Astrocyte of the cerebellum (primary cell): ENCODE measurements at regions not wholly inside any gene's neighbourhood (a gene's known extent, or its start where the extent isn't known, plus 50 kb on each side); places are given as distances from the start of the nearest gene placed in this dataset.

Experiments
- DNase-seq: peaks from one replicate; pipeline ENCODE4 v3.0.0-alpha.2; 2011; ENCODE audit warnings: low read depth
- H3K4me3 ChIP-seq: 2 replicates; pipeline ENCODE4 v1.5.1; 2011; ENCODE audit warnings: mild to moderate bottlenecking, low read depth, low read length, moderate library complexity
- in situ Hi-C: cut with HindIII; loops from 2 replicates; pipeline ENCODE4 v1.10.0; 2017; ENCODE audit warnings: low sequenced_read_pairs
- TF ChIP-seq, protein P1 (sequence below): IDR thresholded peaks from 2 replicates; pipeline ENCODE4 v1.5.1; 2012; ENCODE audit warnings: low read length, low read depth, moderate library complexity, mild to moderate bottlenecking; ENCODE audit errors: missing control alignments

DNA sequence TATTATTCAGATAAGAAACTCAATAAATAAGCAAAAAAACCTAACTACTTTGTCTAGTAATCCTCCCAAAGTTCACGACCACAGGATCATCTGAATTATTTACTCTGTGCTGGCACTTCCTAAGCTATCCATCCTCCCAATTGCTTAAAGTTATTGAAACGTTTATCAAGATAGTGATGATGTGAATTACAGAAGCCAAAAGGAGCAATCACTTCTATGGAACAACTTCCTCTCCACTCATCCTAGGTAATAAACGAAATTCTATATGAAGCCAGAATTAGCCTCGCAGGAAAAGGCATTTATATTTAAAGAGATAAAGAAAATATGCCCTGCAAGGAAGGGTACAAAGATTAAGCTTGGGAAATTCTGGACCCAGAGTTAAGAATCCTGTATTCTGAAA is 475.4 kb downstream of the NLGN4X start:
- no peak for DNase-seq

GRCh38 chrX:5752831-5753230 is 475.8 kb downstream of the NLGN4X start:
- DNase-seq: no peak
- no peak overlapping the region for H3K4me3 ChIP-seq
- TF ChIP-seq, protein P1, sequence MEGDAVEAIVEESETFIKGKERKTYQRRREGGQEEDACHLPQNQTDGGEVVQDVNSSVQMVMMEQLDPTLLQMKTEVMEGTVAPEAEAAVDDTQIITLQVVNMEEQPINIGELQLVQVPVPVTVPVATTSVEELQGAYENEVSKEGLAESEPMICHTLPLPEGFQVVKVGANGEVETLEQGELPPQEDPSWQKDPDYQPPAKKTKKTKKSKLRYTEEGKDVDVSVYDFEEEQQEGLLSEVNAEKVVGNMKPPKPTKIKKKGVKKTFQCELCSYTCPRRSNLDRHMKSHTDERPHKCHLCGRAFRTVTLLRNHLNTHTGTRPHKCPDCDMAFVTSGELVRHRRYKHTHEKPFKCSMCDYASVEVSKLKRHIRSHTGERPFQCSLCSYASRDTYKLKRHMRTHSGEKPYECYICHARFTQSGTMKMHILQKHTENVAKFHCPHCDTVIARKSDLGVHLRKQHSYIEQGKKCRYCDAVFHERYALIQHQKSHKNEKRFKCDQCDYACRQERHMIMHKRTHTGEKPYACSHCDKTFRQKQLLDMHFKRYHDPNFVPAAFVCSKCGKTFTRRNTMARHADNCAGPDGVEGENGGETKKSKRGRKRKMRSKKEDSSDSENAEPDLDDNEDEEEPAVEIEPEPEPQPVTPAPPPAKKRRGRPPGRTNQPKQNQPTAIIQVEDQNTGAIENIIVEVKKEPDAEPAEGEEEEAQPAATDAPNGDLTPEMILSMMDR: no peak
- in situ Hi-C loops: no loop called here

More for the DNA sequence above, 475.4 kb downstream of the NLGN4X start:
- in situ Hi-C loops: no loop called here
- TF ChIP-seq, protein P1: no peak
- no peak overlapping the region for H3K4me3 ChIP-seq

GRCh38 chrX:5748586-5749150 is 480.0 kb downstream of the NLGN4X start:
- in situ Hi-C loops: no loop called here
- no peak for DNase-seq
- no peak overlapping the region for H3K4me3 ChIP-seq
- TF ChIP-seq, protein P1: no peak

- in situ Hi-C loops: no loop called here
- no peak overlapping the region for H3K4me3 ChIP-seq
- TF ChIP-seq, protein P1: no peak
- DNase-seq: no peak
Measured at GRCh38 chrX:5746231-5746630, 482.4 kb downstream of the NLGN4X start.

- TF ChIP-seq, protein P1: no peak
- in situ Hi-C loops: no loop called here
- DNase-seq: no peak
Measured at GRCh38 chrX:5733501-5733900, 495.2 kb downstream of the NLGN4X start.

GRCh38 chrX:5730556-5730955 is 498.1 kb downstream of the NLGN4X start:
- TF ChIP-seq, protein P1: no peak
- DNase-seq: no peak
- no peak overlapping the region for H3K4me3 ChIP-seq
- in situ Hi-C loops: no loop called here

More at GRCh38 chrX:5733501-5733900, 495.2 kb downstream of the NLGN4X start:
- H3K4me3 ChIP-seq: no peak overlapping the region
